ENCODE measurements at regions not wholly inside any gene's neighbourhood (a gene's known extent, or its start where the extent isn't known, plus 50 kb on each side); places are given as distances from the start of the nearest gene placed in this dataset.

DNA sequence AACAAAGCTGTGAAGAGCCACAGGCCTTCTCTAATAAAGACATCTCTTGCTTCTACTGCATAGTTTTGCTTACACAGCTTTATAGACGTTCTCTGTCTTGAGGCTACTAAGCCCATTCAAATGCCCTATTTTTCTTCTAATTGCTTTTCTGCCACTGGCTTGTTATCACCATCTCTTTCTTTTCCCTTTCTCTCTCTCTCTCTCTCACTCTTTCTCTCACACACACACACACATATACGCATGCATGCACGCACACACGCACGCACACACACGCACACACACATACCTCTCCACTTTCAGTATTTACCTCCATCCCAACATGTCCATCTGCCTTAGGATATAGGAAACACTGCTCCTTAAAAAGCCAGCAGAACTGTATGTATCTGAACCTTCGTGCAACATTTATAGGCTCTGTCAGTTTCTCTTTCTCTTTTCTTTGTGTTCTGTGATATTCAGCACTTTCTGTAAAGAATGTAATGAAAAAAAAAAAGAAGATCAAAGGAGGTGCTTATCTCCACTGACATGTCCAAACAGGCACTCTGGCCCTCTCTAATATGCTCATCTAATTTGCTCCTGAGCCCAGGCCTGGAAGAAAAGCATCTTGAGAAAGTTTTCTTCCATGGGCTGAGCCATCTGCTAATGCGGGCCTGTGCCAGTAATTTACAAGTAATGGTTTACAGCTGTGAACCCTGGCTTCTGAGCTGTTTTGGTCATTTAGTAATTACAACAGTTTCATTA lies 1046.7 kb upstream of the MAP3K7 start:
- H3K9me3 Mint-ChIP-seq, result peaks cover 6 to 7% of the 10 kb centered on the region in 2 donors
- no peak overlapping the region for H3K27ac Mint-ChIP-seq
- ATAC-seq, result no peak
- no peak overlapping the region for H3K4me3 Mint-ChIP-seq
- no peaks in the 10 kb centered on the region for H3K27me3 Mint-ChIP-seq
- no peak for DNase-seq
- no peaks in the 10 kb centered on the region for H3K4me1 Mint-ChIP-seq

DNA sequence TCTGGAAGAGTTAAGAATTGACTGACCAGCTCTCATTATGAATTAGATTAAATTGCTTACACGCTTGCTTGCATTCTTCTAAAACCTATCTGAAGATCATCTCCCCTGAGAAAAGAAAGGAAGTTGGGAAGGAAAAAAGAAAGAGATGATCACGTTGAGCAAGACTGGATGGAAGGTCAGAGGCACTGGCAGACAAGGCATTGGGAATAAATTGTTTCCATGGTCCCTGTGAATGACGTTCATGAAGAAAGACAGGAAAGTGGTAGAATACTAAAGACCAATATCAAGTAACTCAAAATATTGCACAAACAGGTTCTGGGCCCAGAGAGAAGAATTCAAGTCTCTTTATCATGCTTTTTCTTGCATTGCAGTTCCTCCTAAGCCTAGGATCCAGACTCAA lies 1045.4 kb upstream of the MAP3K7 start:
- Mint-ChIP-seq H3K4me1 (no peaks in the 10 kb centered on the region), H3K27ac (no peak overlapping the region), H3K4me3 (no peak overlapping the region), H3K27me3 (no peaks in the 10 kb centered on the region), H3K9me3 (peaks cover 6 to 7% of the 10 kb centered on the region in 2 donors)
- DNase-seq (no peak), ATAC-seq (no peak)

DNA sequence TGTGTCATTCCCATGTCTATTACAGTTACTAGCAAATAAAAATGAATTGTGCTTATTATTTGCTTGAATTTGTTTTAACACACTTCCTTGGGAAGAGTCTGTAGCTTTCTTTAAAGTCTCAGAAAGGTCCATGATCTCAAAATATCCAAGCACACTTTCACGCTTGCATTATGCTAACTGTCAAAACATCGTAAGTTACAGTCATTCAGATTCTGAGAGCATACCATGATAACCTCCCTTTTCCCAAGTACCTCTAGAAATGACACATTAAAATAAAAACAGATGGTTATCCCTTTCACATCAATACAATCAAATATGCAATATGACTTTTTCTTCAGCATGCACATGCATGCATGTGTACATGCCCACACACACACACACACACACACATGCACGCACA lies 1044.4 kb upstream of the MAP3K7 start:
- Mint-ChIP-seq H3K9me3 (peaks cover 6 to 7% of the 10 kb centered on the region in 2 donors), H3K27ac (no peak overlapping the region)
- no peak for ATAC-seq

DNA sequence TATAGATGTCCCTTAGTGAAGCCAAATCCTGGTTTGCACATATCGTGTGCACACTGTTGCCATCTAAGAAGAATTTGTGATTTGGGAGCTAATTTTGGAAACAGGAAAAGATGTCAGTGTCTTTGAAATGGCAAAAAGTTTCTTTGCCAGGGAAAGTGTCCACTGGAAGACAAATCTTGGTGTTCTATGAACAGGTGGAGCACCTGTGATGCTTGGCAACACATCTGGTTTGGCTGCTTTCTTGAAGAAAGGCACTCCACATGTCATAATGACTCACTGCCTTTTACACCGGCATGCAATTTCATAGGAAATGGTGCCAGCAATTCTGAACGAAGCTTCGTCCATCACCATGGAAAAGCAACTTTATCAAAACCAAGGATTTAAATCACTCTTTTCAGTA lies 1040.0 kb upstream of the MAP3K7 start:
- Mint-ChIP-seq H3K9me3 (peaks cover 6 to 7% of the 10 kb centered on the region in 2 donors), H3K27ac (no peak overlapping the region), H3K27me3 (no peaks in the 10 kb centered on the region), H3K4me3 (no peak overlapping the region), H3K4me1 (no peaks in the 10 kb centered on the region)
- no peak for ATAC-seq
- no peak for DNase-seq

More for the DNA sequence above, 1044.4 kb upstream of the MAP3K7 start:
- H3K4me1 Mint-ChIP-seq, result no peaks in the 10 kb centered on the region
- no peaks in the 10 kb centered on the region for H3K27me3 Mint-ChIP-seq
- no peak for DNase-seq
- no peak overlapping the region for H3K4me3 Mint-ChIP-seq

DNA sequence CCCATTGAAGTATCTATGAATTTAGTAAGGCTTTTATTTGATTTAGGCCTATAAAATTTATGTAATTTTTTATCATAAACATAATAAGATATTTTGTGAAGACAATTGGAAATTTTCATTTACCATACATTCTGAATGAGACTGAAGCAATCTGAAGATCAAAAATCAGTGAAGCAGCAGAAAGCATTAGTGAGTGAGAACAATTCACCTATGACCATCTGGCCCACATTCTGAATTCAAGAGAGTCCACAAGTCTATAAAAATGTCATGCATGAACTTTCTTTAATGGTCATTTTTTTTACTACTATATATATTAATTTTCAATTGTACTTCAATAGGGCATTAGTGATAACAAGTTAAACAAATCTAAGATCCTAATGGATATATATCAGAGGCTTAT lies 1026.6 kb upstream of the MAP3K7 start:
- DNase-seq (no peak), ATAC-seq (no peak)
- Mint-ChIP-seq H3K9me3 (peaks cover 6 to 7% of the 10 kb centered on the region in 2 donors), H3K4me1 (no peaks in the 10 kb centered on the region), H3K4me3 (no peak overlapping the region), H3K27me3 (no peaks in the 10 kb centered on the region), H3K27ac (no peak overlapping the region)

DNA sequence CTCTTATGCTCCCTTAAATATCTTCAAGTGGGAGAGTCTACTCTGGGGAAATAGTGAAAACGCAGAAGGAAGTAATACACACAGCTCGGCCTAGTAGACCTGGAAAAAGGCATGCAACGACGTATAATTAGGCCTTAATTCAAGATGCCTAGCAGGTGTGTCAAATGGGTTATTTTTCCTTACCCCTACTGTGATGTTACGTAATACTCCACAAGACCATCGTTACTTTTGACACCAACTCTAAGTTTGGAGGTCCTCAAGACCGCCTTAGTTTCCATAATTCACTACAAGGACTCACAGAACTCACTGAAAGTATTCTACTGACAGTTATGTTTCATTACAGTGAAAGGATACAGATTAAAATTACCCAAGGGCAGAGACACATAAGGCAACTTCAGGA lies 1024.3 kb upstream of the MAP3K7 start:
- no peaks in the 10 kb centered on the region for H3K9me3 Mint-ChIP-seq
- no peaks in the 10 kb centered on the region for H3K4me1 Mint-ChIP-seq
- DNase-seq, result no peak
- no peak overlapping the region for H3K4me3 Mint-ChIP-seq
- H3K27me3 Mint-ChIP-seq, result no peaks in the 10 kb centered on the region
- no peak for ATAC-seq
- H3K27ac Mint-ChIP-seq, result no peak overlapping the region

DNA sequence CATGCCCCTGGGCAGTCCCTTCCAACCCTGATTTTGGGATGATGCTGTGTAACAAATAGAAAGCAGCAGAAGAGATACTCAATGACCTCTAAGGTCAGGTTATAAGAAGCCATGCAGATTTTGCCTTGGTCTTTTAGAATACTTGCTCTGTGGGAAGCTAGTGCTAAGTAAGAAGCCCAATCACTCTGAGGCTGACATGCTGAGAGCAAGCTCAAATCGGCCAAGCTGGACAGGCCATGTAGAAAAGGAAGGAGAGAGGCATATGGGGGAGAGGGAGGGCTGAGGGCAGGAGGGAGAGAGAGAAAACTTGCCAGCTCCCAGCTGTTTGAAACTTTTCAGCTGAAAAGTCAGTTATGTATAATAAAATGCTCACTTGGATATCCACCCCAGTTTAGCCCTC lies 1021.6 kb upstream of the MAP3K7 start:
- Mint-ChIP-seq H3K9me3 (peaks cover 0 to 6% of the 10 kb centered on the region in 2 donors), H3K27me3 (no peaks in the 10 kb centered on the region), H3K27ac (no peak overlapping the region), H3K4me3 (no peak overlapping the region), H3K4me1 (no peaks in the 10 kb centered on the region)
- DNase-seq (no peak), ATAC-seq (no peak)

DNA sequence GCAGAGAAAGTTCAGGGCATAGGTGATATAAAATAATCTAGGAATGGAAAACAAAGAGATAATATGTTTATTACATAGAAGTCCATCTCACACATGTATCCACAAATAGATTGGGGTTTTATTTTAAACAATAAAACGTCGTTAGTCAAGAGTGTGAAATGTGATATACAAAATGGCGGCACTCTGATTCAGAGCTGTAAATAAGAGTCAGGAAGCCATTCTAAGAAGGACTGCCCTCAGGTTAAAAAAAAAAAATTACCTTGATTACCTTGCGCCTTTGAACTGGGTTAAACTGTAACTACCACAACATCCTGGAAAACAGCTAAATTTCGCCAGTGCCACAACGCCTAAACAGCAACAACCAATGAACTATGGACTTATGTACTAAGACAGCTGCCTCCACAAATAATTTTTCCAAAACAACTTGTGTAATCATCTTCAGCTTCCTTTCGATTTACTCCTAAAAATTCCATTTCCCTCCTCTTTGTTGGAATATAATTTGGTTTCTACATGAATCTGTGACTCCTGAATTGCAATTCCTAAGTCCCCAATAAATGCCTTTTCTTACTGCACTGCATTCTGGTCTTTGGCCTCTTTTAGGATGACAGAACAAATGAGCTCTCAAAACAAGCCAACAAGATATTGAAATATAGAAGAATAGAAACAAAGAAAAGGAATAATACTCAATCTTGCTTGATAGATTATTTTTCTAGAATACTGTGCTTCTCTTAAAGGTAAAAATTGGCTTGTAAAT lies 1019.5 kb upstream of the MAP3K7 start:
- DNase-seq (no peak), ATAC-seq (no peak)
- no peaks in the 10 kb centered on the region for H3K4me1 Mint-ChIP-seq
- H3K9me3 Mint-ChIP-seq, result peaks cover 0 to 6% of the 10 kb centered on the region in 2 donors
- no peak overlapping the region for H3K4me3 Mint-ChIP-seq
- no peak overlapping the region for H3K27ac Mint-ChIP-seq
- H3K27me3 Mint-ChIP-seq, result no peaks in the 10 kb centered on the region

DNA sequence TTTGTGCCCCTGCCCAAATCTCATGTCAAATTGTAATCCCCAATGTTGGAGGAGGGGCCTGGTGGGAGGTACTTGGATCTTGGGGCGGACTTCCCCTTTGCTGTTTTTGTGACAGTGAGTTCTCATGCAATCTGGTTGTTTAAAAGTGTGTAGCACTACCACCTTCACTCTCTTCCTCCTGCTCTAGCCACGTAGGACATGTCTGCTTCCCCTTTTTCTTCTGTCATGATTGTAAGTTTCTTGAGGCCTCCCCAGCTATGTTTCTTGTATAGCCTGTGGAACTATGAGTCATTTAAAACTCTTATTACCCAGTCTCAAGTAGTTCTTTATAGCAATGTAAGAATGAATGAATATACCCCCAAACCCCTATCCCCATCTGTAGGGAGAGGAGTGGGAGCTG lies 1013.7 kb upstream of the MAP3K7 start:
- no peak for ATAC-seq
- no peak overlapping the region for H3K4me3 Mint-ChIP-seq
- peaks cover 6% of the 10 kb centered on the region in 2 donors for H3K9me3 Mint-ChIP-seq
- no peaks in the 10 kb centered on the region for H3K27me3 Mint-ChIP-seq
- no peaks in the 10 kb centered on the region for H3K4me1 Mint-ChIP-seq
- no peak for DNase-seq
- peak overlapping the region in 1 of 2 donors; percentile 61 for H3K27ac Mint-ChIP-seq

DNA sequence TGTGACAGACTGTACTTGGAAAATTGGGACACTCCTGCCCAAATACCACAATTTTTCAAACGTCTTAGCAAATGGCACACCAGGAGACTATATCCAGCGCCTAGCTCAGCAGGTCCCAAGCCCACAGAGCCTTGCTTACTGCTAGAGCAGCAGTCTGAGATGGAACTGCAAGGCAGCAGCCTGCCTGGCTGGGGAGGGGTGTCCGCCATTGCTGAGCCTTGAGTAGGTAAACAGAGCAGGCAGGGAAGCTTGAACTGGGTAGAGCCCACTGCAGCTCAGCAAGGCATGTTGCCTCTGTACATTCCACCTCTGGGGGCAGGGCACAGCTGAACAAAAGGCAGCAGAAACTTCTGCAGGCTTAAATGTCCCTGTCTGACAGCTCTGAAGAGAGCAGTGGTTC lies 1003.3 kb upstream of the MAP3K7 start:
- H3K4me1 Mint-ChIP-seq, result no peaks in the 10 kb centered on the region
- no peak overlapping the region for H3K4me3 Mint-ChIP-seq
- H3K27ac Mint-ChIP-seq, result no peak overlapping the region
- ATAC-seq (no peak), DNase-seq (no peak)
- no peaks in the 10 kb centered on the region for H3K27me3 Mint-ChIP-seq
- peaks cover 11 to 17% of the 10 kb centered on the region in 2 donors for H3K9me3 Mint-ChIP-seq

DNA sequence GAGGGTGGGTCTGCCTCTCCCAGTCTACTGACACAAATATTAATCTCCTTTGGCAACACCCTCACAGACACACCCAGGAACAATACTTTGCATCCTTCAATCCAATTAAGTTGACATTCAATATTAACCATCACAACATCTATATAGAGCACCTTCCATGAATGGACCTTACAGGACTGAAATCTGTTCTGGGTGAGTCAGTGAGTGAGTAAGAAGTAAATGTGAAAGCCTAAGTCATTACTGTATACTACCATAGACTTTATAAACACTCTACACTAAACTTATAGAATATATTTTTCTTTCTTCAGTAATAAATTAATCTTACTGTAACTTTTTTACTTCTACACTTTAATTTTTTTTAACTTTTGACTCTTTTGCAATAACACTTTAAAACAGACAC lies 993.8 kb upstream of the MAP3K7 start:
- Mint-ChIP-seq H3K27ac (no peak overlapping the region), H3K4me1 (no peaks in the 10 kb centered on the region), H3K9me3 (no peaks in the 10 kb centered on the region), H3K4me3 (no peak overlapping the region), H3K27me3 (no peaks in the 10 kb centered on the region)
- ATAC-seq, result no peak
- DNase-seq, result no peak

DNA sequence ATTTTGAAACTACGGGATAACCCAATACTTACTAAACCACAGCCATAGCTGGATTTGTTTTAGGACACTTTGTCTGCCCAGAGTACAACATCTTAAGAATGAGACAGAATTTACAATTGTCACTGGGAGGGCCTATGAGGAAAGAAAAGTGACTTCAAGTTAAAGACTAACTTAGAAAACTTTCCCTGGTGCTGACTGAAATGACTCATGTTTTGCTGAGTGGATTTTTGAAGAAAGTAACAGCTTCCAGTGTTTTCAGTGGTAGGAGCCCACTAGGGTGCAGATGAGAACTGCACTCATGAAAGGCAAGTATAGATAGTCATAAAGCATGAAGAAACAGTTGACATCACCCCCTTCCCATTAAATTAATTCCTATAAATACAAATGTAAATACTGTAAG lies 988.2 kb upstream of the MAP3K7 start:
- ATAC-seq (no peak), DNase-seq (no peak)
- Mint-ChIP-seq H3K4me3 (no peak overlapping the region), H3K4me1 (no peaks in the 10 kb centered on the region), H3K9me3 (no peaks in the 10 kb centered on the region), H3K27me3 (no peaks in the 10 kb centered on the region), H3K27ac (no peak overlapping the region)

DNA sequence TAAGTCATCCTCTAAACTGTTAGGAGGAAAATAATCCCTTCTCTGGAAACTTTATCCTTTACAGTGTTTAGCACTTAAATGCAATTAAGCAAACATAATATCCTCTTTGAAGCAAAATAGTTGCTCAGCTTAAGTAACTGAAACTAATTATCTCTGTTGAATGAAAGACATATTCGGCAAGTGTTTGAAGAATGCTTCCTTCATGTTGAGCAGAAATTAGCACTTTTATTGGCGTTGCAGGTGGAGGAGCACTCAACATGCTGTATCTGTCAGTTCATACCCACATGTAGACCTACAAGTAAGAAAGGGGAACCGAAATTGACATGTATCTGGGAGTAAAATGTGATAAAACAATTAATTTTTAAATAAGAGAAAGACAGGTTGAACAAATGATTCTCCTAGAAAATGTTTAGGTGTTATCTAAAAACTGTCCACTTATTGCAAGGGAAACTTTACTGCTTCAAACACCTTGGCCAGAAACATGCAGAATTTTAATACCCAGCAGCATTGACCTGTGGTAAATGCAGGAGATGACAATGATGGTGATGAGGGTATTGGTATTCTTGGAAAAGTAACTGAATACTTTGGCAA lies 987.0 kb upstream of the MAP3K7 start:
- DNase-seq (no peak), ATAC-seq (no peak)
- H3K4me1 Mint-ChIP-seq, result no peaks in the 10 kb centered on the region
- no peaks in the 10 kb centered on the region for H3K9me3 Mint-ChIP-seq
- H3K4me3 Mint-ChIP-seq, result no peak overlapping the region
- H3K27me3 Mint-ChIP-seq, result no peaks in the 10 kb centered on the region
- no peak overlapping the region for H3K27ac Mint-ChIP-seq

DNA sequence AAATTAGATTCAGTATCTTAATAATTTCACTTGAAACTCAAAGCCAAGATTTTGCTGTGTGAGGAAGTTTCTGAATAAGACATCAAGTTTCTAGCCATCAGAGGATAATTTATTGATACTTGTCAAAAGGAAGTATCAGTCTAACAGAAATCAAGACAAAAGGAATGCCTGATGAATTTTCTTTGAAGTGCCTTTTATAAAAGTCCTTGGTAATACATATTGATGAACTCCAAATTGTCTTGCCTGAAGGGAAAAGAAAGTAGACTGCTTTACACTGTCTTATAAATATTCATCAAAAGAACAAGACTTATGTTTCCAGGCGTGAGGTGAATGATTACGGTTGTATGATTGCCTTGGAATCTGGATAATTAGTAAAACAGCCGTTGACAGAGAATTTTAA lies 986.0 kb upstream of the MAP3K7 start:
- Mint-ChIP-seq H3K4me1 (no peaks in the 10 kb centered on the region), H3K27ac (no peak overlapping the region), H3K27me3 (no peaks in the 10 kb centered on the region), H3K9me3 (no peaks in the 10 kb centered on the region), H3K4me3 (no peak overlapping the region)
- DNase-seq, result no peak
- no peak for ATAC-seq

DNA sequence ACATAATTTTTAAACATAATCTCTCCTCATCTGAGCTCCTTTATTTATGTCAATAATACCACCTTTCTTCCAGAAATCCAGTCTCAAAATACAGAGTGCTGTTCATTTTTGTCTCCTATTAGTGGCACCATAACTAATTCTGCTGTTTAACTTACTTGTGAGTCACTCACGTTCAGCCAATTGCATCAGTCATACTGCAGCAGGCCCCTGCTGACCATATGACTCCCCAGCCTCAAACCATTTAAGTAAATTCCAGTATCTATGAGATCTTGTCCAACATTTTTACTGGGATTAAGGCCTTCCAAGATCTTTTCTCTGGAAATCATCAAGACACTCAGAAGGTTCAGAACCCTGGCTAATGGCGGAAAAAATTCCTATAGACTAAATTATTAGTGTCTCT lies 982.2 kb upstream of the MAP3K7 start:
- H3K27me3 Mint-ChIP-seq, result no peaks in the 10 kb centered on the region
- no peak overlapping the region for H3K4me3 Mint-ChIP-seq
- no peak for ATAC-seq
- H3K4me1 Mint-ChIP-seq, result no peaks in the 10 kb centered on the region
- H3K27ac Mint-ChIP-seq, result no peak overlapping the region
- no peaks in the 10 kb centered on the region for H3K9me3 Mint-ChIP-seq
- DNase-seq, result no peak

DNA sequence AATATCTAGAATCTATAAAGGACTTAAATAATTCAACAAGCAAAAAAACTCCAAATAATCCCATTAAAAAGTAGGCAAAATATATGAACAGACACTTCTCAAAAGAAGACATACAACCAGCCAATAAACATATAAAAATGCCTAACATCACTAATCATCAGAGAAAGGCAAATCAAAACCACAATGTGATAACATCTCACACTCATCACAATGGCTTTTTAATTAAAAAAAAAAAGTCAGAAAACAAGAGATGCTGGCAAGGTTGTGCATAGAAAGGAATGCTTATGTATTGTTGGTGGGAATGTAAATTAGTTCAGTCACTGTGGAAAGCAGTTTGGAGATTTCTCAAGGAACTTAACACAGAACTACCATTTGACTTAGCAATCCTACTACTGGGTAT lies 979.6 kb upstream of the MAP3K7 start:
- ATAC-seq, result no peak
- Mint-ChIP-seq H3K4me1 (no peaks in the 10 kb centered on the region), H3K27ac (no peak overlapping the region), H3K9me3 (peaks cover 0 to under 1% of the 10 kb centered on the region in 2 donors), H3K4me3 (no peak overlapping the region), H3K27me3 (no peaks in the 10 kb centered on the region)
- DNase-seq, result no peak

Data from stimulated activated naive CD8-positive, alpha-beta T cell treated with anti-CD3 and anti-CD28 coated beads, Interleukin-15, amount 100 ng/mL, for 72 hours (primary cell).